HG02973 (cell line): ENCODE measurements at regions not wholly inside any gene's neighbourhood (a gene's known extent, or its start where the extent isn't known, plus 50 kb on each side); places are given as distances from the start of the nearest gene placed in this dataset.

ENCODE experiments used
- ATAC-seq: cut with Tn5 transposase; IDR thresholded peaks from one replicate; pipeline ENCODE4 v1.9.1; 2021; ENCODE audit warnings: moderate library complexity; ENCODE audit not compliant: unreplicated experiment

- ATAC-seq = peak; percentile 90
Measured at GRCh38 chr4:38310446-38311043, 350.3 kb downstream of the PTTG2 start.

DNA sequence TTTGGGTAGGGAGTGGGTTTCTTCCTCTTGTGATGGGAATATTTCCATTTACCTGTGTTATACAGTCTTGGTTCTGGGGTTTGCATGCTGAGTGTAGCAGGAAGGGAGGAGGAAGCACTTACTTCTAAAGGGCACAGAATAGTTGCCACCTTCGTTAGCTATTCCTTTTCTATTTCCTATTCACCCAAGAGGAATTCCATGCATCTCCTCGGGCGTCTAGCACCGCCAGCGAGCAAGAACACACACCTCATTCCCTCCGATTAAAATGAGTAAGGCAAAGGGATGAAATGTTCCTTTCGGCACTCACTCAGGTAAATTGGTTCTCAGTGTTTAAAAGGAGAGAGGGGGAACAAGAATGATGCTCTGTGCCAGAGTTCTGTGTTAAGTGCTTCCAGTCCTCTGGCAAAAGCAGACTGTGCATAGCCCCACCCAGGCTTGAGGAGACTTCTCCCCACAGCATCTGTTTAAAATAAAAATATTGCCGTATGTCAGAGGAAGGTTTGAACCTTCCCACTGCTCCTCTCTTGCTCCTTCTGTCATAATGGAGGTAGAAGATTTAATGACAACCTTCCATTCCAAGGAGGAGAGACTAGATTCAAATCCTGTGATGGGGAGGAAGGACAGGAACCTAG is 351.4 kb downstream of the PTTG2 start:
- no peak for ATAC-seq

- no peak for ATAC-seq
Measured at GRCh38 chr4:38313175-38313574, 350.8 kb upstream of the KLF3 start.

- ATAC-seq = no peak
Measured at GRCh38 chr4:38313999-38314561, 349.9 kb upstream of the KLF3 start.

DNA sequence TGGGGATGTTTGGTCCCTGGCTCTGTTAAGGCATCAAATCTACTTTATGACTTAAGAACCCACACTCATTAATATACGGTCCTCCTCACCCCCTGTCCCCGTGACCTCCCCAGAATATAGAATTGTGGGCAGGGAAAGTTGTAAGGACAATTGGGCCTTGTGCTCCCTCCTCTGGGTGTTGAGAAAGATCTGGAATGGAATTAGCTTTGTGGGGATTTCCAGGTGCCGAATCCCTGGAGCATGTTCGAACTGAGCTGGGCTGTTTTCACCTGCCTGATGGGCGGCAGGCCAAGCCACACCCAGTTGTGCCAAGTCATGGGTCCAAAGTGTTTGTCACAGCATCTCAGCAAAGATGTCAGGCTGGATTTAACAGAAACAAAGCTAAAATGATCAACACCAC is 349.3 kb upstream of the KLF3 start:
- no peak for ATAC-seq

- no peak for ATAC-seq
Measured at GRCh38 chr4:38315286-38315685, 348.7 kb upstream of the KLF3 start.

GRCh38 chr4:38316045-38316444 is 348.0 kb upstream of the KLF3 start:
- ATAC-seq = no peak

GRCh38 chr4:38317041-38317674 is 346.8 kb upstream of the KLF3 start:
- no peak for ATAC-seq

GRCh38 chr4:38318737-38319455 is 345.1 kb upstream of the KLF3 start:
- peak; percentile 87 for ATAC-seq

DNA sequence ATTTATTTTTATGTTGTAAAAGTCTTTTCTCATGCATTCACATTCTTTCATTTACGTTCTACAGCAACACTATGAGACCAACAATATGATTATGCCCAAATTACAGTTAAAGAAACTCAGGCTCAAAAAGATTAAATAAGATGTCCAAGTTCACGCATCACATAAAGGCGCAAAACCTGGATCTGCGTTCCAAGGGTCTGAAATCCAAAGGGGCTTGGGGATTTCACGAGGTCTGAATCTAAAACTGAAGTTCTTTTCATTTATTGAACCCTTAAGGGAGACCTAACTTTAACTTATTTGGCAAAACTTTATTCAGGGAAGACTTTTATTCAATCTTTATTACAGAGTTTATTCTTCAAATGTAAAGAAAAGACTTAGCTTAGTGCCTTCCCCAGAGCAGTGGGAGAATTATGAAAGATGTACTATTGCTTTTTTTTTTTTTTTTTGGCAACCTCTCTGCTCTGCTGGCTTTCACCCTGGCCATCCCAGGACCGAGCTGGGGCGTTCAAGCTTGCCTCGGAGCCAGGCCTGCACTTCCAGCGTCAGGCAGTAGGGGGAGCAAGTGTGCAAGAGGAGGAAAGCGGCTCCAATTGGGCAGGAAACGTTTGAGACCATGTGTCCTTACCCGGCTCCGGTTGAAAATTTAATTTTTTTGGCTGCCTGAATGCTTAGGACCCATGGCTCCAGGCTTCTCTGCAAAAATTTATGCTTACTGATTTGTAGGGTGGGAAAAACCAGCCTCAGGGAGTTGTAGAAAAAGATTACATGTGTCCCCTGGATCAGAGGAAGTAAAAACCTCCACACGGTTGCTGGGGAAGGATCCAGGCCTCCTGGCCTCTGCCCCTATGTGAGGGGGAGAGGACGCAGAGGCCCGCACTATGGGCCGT is 344.3 kb upstream of the KLF3 start:
- peak; percentile 42 for ATAC-seq

DNA sequence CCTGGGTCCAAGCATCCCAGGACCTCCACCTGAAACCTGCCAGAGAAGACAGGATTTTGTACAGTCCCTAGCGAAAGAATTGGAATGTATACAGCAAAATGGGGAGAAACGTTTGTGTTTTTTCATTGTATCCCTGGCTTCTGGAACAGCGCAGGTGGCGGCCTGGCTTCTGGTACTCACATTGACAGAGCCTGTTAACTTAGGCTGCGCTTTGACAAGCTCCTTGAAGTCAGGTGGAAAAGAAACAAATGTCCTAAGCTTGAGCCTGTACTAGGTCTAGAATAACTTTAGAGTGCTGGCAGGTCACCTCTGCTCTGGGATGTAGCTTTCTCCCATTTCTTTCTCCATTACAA is 343.7 kb upstream of the KLF3 start:
- ATAC-seq = no peak

GRCh38 chr4:38320833-38321232 is 343.2 kb upstream of the KLF3 start:
- no peak for ATAC-seq

DNA sequence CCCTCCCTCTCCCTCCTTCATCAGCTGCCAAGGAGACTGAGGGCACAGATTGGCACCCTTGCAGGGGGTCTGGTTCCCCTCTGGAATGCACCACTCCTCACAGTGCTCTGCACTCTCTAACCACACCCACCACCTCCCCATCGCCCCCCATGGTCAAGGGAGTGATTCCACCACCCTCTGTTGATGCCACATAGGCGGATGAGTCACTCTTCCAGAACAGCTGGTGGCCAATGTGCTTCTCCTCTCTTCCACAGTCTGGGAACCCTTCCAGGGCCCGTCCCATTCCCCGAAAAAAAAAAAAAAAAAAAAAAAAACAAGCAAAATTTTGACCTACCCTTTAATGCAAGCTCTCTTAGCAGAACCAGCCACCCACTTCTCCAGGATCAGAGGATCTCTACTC is 341.3 kb upstream of the KLF3 start:
- no peak for ATAC-seq

DNA sequence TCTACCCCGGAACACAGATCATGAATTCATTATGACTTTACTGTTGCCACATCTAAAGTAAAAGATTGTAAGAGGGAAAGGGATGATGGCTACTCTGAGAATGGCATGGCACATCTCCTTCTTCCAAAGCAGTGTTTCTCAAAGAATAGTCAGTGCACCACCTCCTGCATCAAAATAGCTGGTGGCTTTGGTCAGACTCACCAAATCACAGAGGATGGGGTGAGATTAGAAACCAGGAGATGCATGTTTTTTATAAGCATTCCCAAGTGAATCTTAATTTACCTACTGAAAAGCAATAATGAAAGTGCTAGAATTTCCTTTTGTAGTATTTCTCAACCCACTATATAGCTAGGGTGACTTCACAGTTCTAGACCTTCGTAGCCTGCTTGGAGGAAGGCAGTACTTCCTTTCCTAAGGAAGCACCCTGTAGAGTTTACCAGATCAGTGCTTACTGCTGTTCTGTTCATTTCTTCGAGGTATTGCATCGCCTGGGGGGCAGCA is 340.8 kb upstream of the KLF3 start:
- no peak for ATAC-seq

- ATAC-seq = no peak
Measured at GRCh38 chr4:38324861-38325628, 339.0 kb upstream of the KLF3 start.

GRCh38 chr4:38325629-38325913 is 338.4 kb upstream of the KLF3 start:
- no peak for ATAC-seq

DNA sequence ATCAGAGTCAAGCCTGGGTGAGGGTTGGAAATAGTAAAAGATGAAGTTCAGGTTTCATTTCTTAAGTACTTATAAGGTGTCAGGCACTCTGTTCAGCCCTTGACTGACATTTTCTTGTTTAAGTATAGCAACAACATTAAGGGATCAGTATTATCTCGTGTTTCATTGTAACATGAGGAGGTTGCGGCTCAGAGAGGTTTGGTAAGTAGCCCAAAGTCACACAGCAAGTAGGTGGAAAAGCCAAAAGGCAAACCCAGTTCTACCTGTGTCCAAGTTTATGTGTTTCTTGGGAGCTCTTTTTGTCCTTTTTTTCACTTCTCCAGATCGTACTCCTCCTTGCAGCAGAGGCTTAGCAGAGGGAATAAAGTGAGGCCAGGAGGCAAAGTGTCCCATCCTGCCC is 337.5 kb upstream of the KLF3 start:
- ATAC-seq = no peak

- ATAC-seq = no peak
Measured at GRCh38 chr4:38327174-38327573, 336.8 kb upstream of the KLF3 start.

GRCh38 chr4:38328989-38329729 is 334.8 kb upstream of the KLF3 start:
- no peak for ATAC-seq
